Activated CD4-positive, alpha-beta T cell treated with anti-CD3 and anti-CD28 coated beads for 36 hours (primary cell): ENCODE measurements at regions not wholly inside any gene's neighbourhood (a gene's known extent, or its start where the extent isn't known, plus 50 kb on each side); places are given as distances from the start of the nearest gene placed in this dataset.
"Not testable (repeated sequence)": the region's sequence is repeated elsewhere in the genome, so short reads cannot be mapped to it uniquely, and the experiment has no call there.

ENCODE experiments used
- ATAC-seq: fragments of 200-7000 bp; cut with Tn5 transposase; one replicate; pipeline ENCODE4 v1.10.0; 2021; ENCODE audit warnings: mild to moderate bottlenecking, moderate library complexity
- CTCF ChIA-PET: fragments of 350-600 bp; sonication (Branson Sonifier 250); formaldehyde crosslinking; loops from one replicate; lab custom pipeline; 2021; ENCODE audit warnings: antibody characterized with exemption; lab: Charles Lee
- POLR2A ChIA-PET: fragments of 350-600 bp; sonication (Branson Sonifier 250); formaldehyde crosslinking; loops from one replicate; lab custom pipeline; 2021; ENCODE audit warnings: antibody characterized with exemption, inconsistent platforms; lab: Charles Lee
- DNase-seq: peaks from one replicate; pipeline ENCODE4 v3.0.0-alpha.2; 2020
- H3K27ac Mint-ChIP-seq: one replicate; pipeline ENCODE4 v1.8.0; 2021; ENCODE audit warnings: mixed read lengths
- H3K27me3 Mint-ChIP-seq: one replicate; pipeline ENCODE4 v1.8.0; 2021; ENCODE audit warnings: mixed read lengths
- H3K36me3 Mint-ChIP-seq: one replicate; pipeline ENCODE4 v1.8.0; 2021; ENCODE audit warnings: low read depth, mixed read lengths
- H3K4me1 Mint-ChIP-seq: one replicate; pipeline ENCODE4 v1.8.0; 2021; ENCODE audit warnings: mixed read lengths
- H3K4me3 Mint-ChIP-seq: one replicate; pipeline ENCODE4 v1.8.0; 2021; ENCODE audit warnings: mild to moderate bottlenecking, moderate library complexity, mixed read lengths
- H3K9me3 Mint-ChIP-seq: one replicate; pipeline ENCODE4 v1.8.0; 2021; ENCODE audit warnings: low read depth, mixed read lengths
- intact Hi-C, 2 experiments: fragments of 100-400 bp; cut with DNase I in 1 of 2; cut with micrococcal nuclease in 1 of 2; formaldehyde crosslinking; loops; one replicate each; pipeline versions ENCODE4 v1.14.2 to v1.15.1; 2022 to 2024; cut with DNase I, micrococcal nuclease

DNA sequence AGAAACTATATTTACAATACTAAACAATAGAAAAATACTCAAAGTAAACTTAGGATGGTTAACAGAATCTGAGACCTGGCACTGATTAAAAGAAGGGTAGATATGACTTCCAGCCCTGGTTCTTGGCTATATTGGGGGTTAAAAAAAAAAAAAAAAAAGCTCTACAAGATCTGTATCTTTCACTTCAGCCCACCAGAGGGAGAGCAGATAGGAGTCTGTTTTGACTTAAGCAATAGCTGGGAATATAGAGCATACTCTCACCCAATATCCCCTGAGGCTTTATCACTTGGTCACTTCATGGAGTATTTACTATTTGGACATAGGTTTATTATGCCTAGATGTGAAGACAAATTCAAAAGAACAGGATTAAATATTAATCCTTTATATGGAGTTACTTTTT lies 598.9 kb upstream of the LINC00305 start:
- Mint-ChIP-seq H3K9me3 (peaks cover 13% of the 10 kb centered on the region), H3K4me3 (no peak overlapping the region), H3K27ac (no peak overlapping the region), H3K27me3 (no peaks in the 10 kb centered on the region), H3K36me3 (no peaks in the 10 kb centered on the region), H3K4me1 (no peaks in the 10 kb centered on the region)
- no peak for DNase-seq
- CTCF ChIA-PET: no interaction called here
- POLR2A ChIA-PET: no interaction called here
- intact Hi-C loops: no loop called here
- ATAC-seq: no peak

DNA sequence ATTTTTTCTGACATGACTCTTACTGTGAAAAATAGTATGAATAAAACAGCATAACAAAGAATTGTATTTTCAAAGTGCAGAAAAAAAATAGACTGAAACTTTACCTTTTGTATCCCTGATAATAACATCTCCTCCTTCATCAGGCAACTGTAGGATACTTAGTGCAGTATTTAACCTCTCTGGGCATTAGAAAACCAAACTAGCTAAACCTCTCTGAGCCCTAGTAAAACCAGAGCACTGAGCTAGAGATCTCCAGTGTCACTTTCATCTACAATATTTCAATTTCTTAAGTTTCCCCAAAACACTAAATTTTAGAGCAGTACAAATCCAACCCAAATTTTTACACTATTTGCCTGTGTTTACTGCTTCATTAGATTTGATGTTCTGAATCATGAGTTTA lies 594.0 kb upstream of the LINC00305 start:
- ATAC-seq (no peak), DNase-seq (no peak)
- no peaks in the 10 kb centered on the region for H3K36me3 Mint-ChIP-seq
- POLR2A ChIA-PET: no interaction called here
- H3K27me3 Mint-ChIP-seq: no peaks in the 10 kb centered on the region
- no peak overlapping the region for H3K27ac Mint-ChIP-seq
- no peak overlapping the region for H3K4me3 Mint-ChIP-seq
- H3K9me3 Mint-ChIP-seq: peaks cover 2% of the 10 kb centered on the region
- intact Hi-C loops: no loop called here
- H3K4me1 Mint-ChIP-seq: no peaks in the 10 kb centered on the region
- CTCF ChIA-PET: no interaction called here

DNA sequence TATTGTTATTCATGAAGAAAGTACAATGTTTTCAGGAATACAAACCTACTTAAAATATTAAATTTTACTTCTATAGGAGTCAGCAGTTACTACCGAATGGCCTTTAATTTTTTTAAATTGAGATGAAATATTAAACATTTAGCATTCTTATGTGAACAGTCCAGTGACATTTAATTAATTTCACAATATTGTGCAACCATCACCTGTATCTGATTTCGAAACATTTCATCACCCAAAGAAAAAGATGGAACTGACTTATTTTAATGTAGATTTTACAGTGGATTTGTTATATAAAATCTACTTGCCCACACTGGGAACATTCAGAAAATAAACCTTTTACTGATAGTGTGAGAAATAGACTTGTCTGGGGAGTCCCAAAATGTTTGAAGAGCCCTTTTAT lies 585.2 kb upstream of the LINC00305 start:
- H3K9me3 Mint-ChIP-seq: peaks cover 4% of the 10 kb centered on the region
- ATAC-seq (no peak), DNase-seq (no peak)
- no peaks in the 10 kb centered on the region for H3K36me3 Mint-ChIP-seq
- POLR2A ChIA-PET: no interaction called here
- CTCF ChIA-PET: no interaction called here
- no peak overlapping the region for H3K27ac Mint-ChIP-seq
- no peak overlapping the region for H3K4me3 Mint-ChIP-seq
- H3K4me1 Mint-ChIP-seq: no peaks in the 10 kb centered on the region
- intact Hi-C loops: no loop called here
- H3K27me3 Mint-ChIP-seq: no peaks in the 10 kb centered on the region

DNA sequence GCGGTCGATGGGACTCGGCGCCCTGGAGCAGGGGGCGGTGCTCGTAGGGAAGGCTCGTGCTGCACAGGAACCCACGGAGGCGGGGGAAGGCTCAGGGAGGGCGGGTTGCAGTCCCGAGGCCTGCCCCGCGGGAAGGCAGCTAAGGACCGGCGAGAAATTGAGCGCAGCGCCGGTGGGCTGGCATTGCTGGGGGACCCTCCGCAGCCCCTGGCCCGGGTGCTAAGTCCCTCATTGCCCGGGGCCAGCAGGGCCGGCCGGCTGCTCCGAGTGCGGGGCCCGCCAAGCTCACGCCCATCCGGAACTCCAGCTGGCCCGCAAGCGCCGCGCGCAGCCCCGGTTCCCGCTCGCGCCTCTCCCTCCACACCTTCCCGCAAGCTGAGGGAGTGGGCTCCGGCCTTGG lies 576.8 kb upstream of the LINC00305 start:
- H3K4me3 Mint-ChIP-seq, H3K4me1 Mint-ChIP-seq, intact Hi-C loops, CTCF ChIA-PET, H3K27ac Mint-ChIP-seq, H3K9me3 Mint-ChIP-seq, ATAC-seq, H3K27me3 Mint-ChIP-seq, H3K36me3 Mint-ChIP-seq, DNase-seq, POLR2A ChIA-PET: not testable (repeated sequence)

DNA sequence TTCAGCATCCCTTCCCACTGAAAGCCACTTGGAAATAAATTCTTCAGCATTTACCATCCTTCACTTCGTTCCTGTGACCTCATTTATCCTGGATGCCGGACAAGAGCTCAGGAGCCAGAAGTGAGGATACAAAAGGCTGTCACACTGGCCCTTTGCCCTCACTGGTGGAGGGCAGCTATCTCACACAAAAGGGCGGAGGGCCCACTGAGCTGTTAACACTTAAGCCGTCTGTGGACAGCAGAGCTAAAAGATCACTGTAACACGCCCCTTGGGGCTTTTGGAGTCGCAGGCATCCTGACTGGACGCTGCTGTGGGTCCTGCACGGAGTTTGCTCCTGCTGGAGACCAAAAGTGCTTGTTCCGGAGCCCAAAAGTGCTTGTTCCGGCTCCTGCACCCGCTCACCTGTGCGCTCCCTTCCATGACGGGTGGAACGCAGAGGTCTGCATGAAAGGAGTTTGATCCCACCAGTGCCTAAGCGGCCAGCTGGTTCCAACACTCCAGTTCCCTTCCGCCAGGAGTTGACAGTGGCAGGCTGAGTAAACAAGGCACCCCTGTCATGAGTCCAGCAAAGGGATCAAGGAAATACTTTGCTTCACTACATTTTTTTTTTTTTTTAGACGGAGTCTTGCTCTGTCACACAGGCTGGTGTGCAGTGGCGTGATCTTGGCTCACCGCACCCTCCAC lies 572.0 kb upstream of the LINC00305 start:
- CTCF ChIA-PET: interaction anchor here (0.7 kb wide), 1 partner anchor 125 kb away, joined by 4 read pairs; no protein-coding TSS in a partner anchor

DNA sequence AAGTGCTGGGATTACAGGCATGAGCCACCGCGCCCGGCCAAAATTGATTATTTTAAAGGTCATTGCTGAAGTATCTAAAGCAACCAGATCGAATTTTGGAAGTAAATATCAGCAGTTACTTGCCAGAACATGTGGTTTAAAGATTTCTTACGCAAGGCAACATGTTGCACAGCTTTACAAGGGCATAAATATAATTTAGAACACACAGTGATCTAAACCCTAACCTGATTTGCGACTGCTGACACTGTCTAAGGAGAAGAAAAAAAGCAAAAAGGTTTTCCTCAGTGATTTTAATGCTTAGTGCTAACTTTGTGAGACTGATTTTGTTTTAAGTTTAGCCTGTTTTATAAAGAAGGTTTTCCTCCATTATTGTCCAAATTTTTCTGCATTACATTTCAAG lies 569.9 kb upstream of the LINC00305 start:
- no peaks in the 10 kb centered on the region for H3K4me1 Mint-ChIP-seq
- no peaks in the 10 kb centered on the region for H3K9me3 Mint-ChIP-seq
- intact Hi-C loops: no loop called here
- ChIA-PET CTCF (no interaction called here), POLR2A (interaction anchor here (0.6 kb wide), 1 partner anchor 470 kb away, joined by 5 read pairs; no protein-coding TSS in a partner anchor)
- no peak for ATAC-seq
- H3K27me3 Mint-ChIP-seq: no peaks in the 10 kb centered on the region
- H3K36me3 Mint-ChIP-seq: no peaks in the 10 kb centered on the region
- H3K4me3 Mint-ChIP-seq: no peak overlapping the region
- H3K27ac Mint-ChIP-seq: no peak overlapping the region
- DNase-seq: no peak

More for the DNA sequence above, 572.0 kb upstream of the LINC00305 start:
- Mint-ChIP-seq H3K36me3 (no peaks in the 10 kb centered on the region), H3K9me3 (peaks cover 2% of the 10 kb centered on the region), H3K4me1 (no peaks in the 10 kb centered on the region), H3K4me3 (no peak overlapping the region), H3K27me3 (no peaks in the 10 kb centered on the region), H3K27ac (no peak overlapping the region)
- no peak for DNase-seq
- POLR2A ChIA-PET: no interaction called here
- no peak for ATAC-seq
- intact Hi-C loops: no loop called here

DNA sequence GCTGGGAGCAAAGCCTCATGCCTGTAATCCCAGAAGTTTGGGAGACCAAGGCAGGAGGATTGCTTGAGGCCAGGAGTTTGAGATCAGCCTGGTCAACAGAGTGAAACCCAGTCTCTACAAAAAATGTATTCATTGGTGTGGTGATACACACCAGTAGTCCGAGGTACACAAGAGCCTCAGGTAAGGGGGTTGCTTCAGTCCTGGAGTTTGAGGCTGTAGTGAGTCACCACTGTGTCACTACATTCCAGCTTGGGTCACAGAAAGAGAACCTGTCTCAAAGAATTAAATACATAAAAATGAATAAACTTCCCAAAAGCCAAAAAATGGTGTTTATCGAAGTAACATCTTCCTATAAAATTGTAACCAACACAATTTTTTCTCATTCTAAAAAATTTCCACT lies 568.1 kb upstream of the LINC00305 start:
- DNase-seq: no peak
- no peak overlapping the region for H3K27ac Mint-ChIP-seq
- H3K4me3 Mint-ChIP-seq: no peak overlapping the region
- CTCF ChIA-PET: no interaction called here
- ATAC-seq: no peak
- intact Hi-C loops: no loop called here
- no peaks in the 10 kb centered on the region for H3K4me1 Mint-ChIP-seq
- no peaks in the 10 kb centered on the region for H3K36me3 Mint-ChIP-seq
- no peaks in the 10 kb centered on the region for H3K27me3 Mint-ChIP-seq
- POLR2A ChIA-PET: no interaction called here
- no peaks in the 10 kb centered on the region for H3K9me3 Mint-ChIP-seq

DNA sequence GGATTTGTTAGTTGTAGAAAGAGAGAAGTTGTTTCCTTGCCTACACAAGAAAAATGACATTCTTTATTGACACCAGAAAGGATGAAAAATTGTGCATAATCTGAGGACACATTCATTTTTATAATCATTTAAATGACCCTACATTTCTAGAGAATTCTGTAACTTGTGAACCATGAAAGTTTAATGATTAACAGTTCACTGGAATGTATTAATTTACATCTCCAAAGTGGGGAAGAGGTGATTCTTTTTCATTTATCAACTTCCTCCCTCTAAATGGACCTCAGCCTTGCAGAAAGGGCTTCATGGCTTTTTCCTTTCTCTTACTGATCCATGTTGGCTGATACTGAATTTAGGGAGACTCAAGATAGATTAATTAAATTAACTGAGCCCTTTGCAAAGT lies 565.2 kb upstream of the LINC00305 start:
- no peaks in the 10 kb centered on the region for H3K9me3 Mint-ChIP-seq
- H3K27ac Mint-ChIP-seq: no peak overlapping the region
- no peak overlapping the region for H3K4me3 Mint-ChIP-seq
- no peaks in the 10 kb centered on the region for H3K36me3 Mint-ChIP-seq
- DNase-seq (no peak), ATAC-seq (no peak)
- intact Hi-C loops: no loop called here
- no peaks in the 10 kb centered on the region for H3K27me3 Mint-ChIP-seq
- no peaks in the 10 kb centered on the region for H3K4me1 Mint-ChIP-seq
- POLR2A ChIA-PET: no interaction called here
- CTCF ChIA-PET: no interaction called here

DNA sequence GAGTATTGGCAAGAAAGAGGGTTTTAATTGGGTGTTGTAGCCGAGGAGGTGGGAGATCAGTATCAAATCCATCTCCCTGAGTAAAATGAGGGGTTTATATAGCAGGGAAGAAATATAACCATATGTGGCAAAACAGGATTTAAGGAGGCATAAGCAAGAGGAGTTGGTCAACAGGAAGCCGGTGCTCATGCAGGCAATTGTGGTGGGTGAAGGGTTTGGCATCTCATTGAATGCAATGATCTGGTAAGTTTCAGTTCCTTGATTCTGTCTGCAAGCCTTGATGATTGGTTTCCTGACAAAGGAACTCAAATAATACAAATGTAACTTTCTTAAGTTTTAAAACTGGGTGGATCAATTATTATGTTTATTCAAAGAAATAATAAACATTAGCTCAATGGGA lies 564.4 kb upstream of the LINC00305 start:
- Mint-ChIP-seq H3K27me3 (no peaks in the 10 kb centered on the region), H3K36me3 (no peaks in the 10 kb centered on the region), H3K27ac (no peak overlapping the region), H3K4me3 (no peak overlapping the region), H3K4me1 (no peaks in the 10 kb centered on the region), H3K9me3 (no peaks in the 10 kb centered on the region)
- DNase-seq (no peak), ATAC-seq (no peak)
- CTCF ChIA-PET: no interaction called here
- intact Hi-C loops: no loop called here
- POLR2A ChIA-PET: no interaction called here

DNA sequence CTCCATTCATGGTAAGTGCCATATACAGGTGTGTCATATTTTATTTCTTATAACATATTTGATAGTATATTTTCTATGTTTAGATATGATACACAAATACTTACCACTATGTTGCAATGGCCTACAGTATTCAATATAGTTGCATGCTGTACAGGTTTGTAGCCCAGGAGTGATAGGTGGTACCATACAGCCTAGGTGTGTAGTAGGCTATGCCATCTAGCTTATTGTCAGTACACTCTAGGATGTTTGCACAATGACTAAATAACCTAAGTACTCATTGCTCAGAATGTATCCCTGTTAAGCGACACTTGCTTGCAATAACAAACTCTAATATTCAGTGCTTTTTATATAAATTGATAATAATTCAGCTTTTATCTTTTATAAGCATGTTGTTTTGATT lies 563.1 kb upstream of the LINC00305 start:
- POLR2A ChIA-PET: no interaction called here
- no peaks in the 10 kb centered on the region for H3K27me3 Mint-ChIP-seq
- intact Hi-C loops: no loop called here
- H3K27ac Mint-ChIP-seq: no peak overlapping the region
- no peaks in the 10 kb centered on the region for H3K36me3 Mint-ChIP-seq
- no peaks in the 10 kb centered on the region for H3K9me3 Mint-ChIP-seq
- CTCF ChIA-PET: no interaction called here
- no peak overlapping the region for H3K4me3 Mint-ChIP-seq
- H3K4me1 Mint-ChIP-seq: no peaks in the 10 kb centered on the region
- ATAC-seq (no peak), DNase-seq (no peak)

DNA sequence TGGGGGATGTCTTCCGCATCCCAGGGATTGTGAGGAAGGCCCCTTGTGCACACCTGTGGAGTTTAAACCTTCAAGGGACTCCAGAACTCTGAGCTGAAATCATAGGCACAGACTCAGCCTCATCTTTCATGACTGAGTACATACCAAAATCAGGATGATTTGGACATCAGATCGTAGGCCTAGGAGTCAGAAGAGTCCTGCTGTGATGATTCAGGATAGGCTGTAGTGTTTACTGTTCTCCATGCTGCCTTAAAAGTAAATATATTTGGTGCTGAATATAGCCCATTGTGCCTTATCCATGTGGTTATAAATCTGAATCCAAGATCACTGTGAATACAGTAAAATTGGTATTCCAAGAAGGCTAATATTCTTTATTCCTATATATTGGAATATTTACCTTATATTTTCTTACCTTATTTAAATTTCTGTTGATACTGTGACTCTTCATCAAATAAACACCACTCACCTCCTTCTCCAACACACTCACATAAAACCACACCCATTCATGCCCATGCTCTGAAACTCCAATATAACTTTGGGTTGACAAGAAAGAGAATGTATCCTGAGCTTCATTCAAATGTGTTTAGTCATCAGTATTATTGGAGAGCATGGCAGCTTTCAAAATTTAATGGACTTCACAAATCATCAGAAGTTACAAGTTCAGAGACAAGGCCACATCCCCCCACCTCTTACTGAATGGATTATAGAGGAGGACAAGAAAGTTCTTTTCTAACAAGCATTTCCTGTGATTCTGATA lies 561.4 kb upstream of the LINC00305 start:
- H3K4me1 Mint-ChIP-seq: no peaks in the 10 kb centered on the region
- ChIA-PET CTCF (no interaction called here), POLR2A (no interaction called here)
- DNase-seq (no peak), ATAC-seq (no peak)
- intact Hi-C loops: no loop called here
- no peak overlapping the region for H3K27ac Mint-ChIP-seq
- H3K9me3 Mint-ChIP-seq: no peaks in the 10 kb centered on the region
- no peaks in the 10 kb centered on the region for H3K27me3 Mint-ChIP-seq
- no peak overlapping the region for H3K4me3 Mint-ChIP-seq
- no peaks in the 10 kb centered on the region for H3K36me3 Mint-ChIP-seq

DNA sequence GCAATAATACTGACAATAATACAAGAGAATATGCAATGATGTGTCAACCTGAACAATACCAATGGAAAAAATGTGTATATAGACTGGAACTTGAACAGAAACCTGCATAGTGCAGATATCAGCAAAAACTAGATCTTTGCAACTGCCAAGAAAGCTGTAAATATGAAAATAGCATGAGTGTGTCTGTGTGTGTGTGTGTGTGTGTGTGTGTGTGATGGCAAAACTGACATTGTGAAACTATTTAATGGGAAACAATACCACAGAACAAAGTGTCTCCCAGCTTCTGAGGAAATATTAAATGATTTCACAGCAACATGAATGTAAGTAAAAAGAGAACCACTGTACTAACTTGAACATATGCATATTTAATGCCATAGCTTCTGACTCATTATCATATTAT lies 558.2 kb upstream of the LINC00305 start:
- Mint-ChIP-seq H3K36me3 (no peaks in the 10 kb centered on the region), H3K27me3 (no peaks in the 10 kb centered on the region), H3K4me3 (no peak overlapping the region), H3K9me3 (no peaks in the 10 kb centered on the region), H3K4me1 (no peaks in the 10 kb centered on the region), H3K27ac (no peak overlapping the region)
- ATAC-seq (no peak), DNase-seq (no peak)
- POLR2A ChIA-PET: no interaction called here
- intact Hi-C loops: no loop called here
- CTCF ChIA-PET: no interaction called here
